SW 1271 (cell line): ENCODE measurements at regions not wholly inside any gene's neighbourhood (a gene's known extent, or its start where the extent isn't known, plus 50 kb on each side); places are given as distances from the start of the nearest gene placed in this dataset.
A peak's percentile ranks its signal among the peaks of the same experiment; 100 is the strongest.
"Not testable (repeated sequence)": the region's sequence is repeated elsewhere in the genome, so short reads cannot be mapped to it uniquely, and the experiment has no call there.

ENCODE experiments used
- DNase-seq, 2 experiments: peaks; one replicate each; lab custom pipeline; 2025; lab: John Stamatoyannopoulos, UW

DNA sequence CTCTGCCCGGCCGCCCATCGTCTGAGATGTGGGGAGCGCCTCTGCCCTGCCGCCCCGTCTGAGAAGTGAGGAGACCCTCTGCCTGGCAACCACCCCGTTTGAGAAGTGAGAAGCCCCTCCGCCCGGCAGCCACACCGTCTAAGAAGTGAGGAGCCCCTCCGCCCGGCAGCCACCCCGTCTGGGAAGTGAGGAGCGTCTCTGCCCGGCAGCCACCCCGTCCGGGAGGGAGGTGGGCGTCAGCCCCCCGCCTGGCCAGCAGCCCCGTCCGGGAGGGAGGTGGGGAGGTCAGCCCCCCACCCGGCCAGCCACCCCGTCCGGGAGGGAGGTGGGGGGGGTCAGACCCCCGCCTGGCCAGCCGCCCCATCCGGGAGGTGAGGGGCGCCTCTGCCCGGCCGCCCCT is 63.0 kb upstream of the IGFBP7 start:
- not testable (repeated sequence) for DNase-seq

DNA sequence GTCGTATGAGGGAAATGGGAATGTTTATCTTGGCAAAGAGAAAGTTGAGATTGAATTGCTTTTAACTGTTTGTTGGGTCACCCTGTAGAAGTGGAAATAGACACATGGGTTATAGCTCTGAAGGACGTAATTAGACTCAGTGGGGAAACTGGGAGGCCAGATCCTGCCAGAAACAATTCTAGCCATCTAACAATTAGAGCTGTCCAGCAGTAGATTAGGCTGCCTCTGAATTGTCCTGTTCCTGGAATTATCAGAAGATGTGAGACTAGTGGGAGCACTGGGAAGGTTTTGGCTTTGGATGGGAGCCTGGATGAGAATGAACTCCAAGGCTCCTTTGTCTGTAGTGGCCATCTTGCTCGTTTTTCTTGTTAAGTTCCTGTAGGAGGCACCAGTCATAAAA is 61.9 kb upstream of the IGFBP7 start:
- DNase-seq = no peak

DNA sequence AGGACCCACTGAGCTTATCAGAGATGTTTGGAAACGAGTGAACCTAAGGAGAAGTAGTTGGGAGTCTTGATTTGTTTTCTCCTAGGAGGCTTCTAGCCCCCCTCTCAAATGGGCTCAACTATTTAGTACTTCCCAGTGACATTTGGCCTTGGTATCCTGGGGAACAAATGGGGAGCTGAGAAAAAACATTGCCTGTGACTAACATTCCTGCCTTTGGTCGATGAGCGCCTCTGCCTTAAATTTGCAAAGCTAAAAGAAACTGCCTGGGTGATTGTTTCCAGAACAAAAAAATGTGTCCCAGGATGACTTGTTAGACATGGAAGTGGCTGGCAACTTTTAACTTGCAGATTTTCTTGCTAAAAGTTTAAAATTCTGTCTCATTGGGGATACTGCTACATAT is 58.8 kb upstream of the IGFBP7 start:
- DNase-seq = no peak

DNA sequence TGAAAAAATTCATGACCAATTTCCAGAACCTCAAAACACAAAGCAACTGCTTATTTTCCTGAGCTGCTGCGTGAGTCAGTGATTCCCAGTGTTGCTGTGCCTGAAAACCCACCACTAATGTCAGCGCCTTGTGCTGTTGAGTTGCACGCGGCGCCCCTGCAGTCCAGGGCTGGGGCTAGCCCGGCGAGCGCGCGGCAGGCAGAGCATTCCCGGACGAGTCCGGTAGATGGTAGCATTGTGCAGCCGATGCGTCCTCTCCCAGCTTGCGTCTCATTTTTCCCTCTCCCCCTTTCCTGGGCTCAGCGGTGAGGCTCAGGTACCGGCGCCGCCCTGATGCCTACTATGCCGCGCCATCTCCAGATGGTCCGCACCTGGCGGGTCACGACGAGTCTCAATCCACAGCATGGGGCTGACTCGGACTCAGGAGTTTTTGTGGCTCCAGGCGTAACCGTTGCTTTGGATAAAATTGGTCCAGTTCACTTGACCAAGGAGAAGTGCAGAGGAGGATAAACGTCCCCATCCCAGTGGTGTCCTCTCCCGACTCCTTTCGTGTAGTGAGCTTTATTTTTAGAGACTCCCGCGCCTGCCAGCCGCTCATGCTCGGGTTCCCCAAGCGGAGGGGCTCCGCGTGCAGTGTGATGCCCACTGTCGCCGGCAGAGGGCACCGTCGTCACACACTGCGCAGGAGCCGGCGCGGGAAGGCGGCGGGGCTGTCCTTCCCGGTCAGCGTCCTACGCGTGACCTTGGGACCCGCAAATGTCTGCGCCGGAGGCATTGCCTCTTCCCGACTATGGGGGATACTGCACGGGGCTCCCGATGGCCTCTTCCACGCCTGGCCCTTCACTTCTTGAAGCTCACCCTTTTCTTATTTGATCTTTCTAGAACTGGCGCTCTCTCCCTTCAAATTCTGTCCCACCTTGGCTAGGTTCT is 53.6 kb upstream of the IGFBP7 start:
- peak; percentile 21 to 51 for DNase-seq

DNA sequence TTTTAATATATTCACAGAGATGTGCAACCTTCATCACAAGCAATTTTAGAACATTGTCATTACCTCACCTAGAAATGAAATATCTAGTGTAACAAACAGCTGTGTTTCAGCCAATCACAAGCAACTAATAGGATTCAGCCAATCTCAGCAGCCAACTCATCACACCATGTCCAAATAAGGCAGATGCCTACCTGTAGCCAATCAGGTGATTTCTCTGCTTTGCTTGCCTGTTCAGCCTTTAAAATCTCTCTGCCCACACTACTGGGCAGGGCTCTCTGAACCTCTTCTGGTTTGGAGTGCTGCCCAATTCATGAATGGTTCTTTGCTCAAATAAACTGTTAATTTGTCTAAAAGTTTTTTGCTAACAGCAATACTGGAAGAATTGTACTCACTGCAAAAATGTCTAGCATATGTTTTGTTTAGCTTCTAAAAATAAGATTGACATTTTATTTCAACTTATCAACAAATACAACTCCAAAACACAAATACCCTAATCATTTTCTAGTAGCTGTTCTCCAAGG is 52.4 kb upstream of the IGFBP7 start:
- no peak for DNase-seq
